H1 (cell line): ENCODE measurements at regions not wholly inside any gene's neighbourhood (a gene's known extent, or its start where the extent isn't known, plus 50 kb on each side); places are given as distances from the start of the nearest gene placed in this dataset.

Source experiments
- CTCF ChIA-PET: fragments of 300-600 bp; sonication (Branson Sonifier 250); formaldehyde crosslinking; loops from one replicate; lab custom pipeline; 2021; ENCODE audit not compliant: partially characterized antibody; lab: Charles Lee
- POLR2A ChIA-PET: fragments of 300-600 bp; sonication (Branson Sonifier 250); formaldehyde crosslinking; loops from one replicate; lab custom pipeline; 2021; ENCODE audit warnings: inconsistent platforms; ENCODE audit not compliant: partially characterized antibody; lab: Charles Lee
- DNase-seq, 2 experiments: peaks; one replicate each; pipeline versions ENCODE4 v3.0.0 to v3.0.0-alpha.2; 2010 to 2022; ENCODE audit warnings: low spot score in 2 of 2, low read depth in 1 of 2, mixed read lengths in 1 of 2
- FAIRE-seq: peaks from 2 replicates; lab custom pipeline; 2011; peaks lifted over from hg19 to GRCh38; lab: Jason Lieb, UNC
- H2AFZ ChIP-seq: 2 replicates; pipeline ENCODE4 v1.8.1; 2012; ENCODE audit warnings: low read length, inconsistent platforms
- H2AK5ac ChIP-seq: 2 replicates; pipeline ENCODE4 v1.6.1; 2013; ENCODE audit warnings: low read depth, low read length
- H2BK120ac ChIP-seq: replicated peaks from 2 replicates; pipeline ENCODE3; 2013; ENCODE audit warnings: low read depth, low read length, inconsistent platforms
- H2BK12ac ChIP-seq: 2 replicates; pipeline ENCODE4 v1.6.1; 2013; ENCODE audit warnings: low read depth, low read length
- H2BK15ac ChIP-seq: 2 replicates; pipeline ENCODE4 v1.6.1; 2013; ENCODE audit warnings: low read length
- H2BK20ac ChIP-seq: 2 replicates; pipeline ENCODE4 v1.6.1; 2013; ENCODE audit warnings: low read length
- H2BK5ac ChIP-seq: 2 replicates; pipeline ENCODE4 v1.6.1; 2013; ENCODE audit warnings: low read depth, low read length
- H3K14ac ChIP-seq: 2 replicates; pipeline ENCODE4 v1.6.1; 2013; ENCODE audit warnings: inconsistent platforms; ENCODE audit not compliant: insufficient read length
- H3K18ac ChIP-seq: 2 replicates; pipeline ENCODE4 v1.6.1; 2013; ENCODE audit warnings: low read length; ENCODE audit errors: extremely low read depth
- H3K23ac ChIP-seq: 2 replicates; pipeline ENCODE4 v1.6.1; 2013; ENCODE audit warnings: inconsistent platforms; ENCODE audit not compliant: insufficient read length
- H3K23me2 ChIP-seq: 2 replicates; pipeline ENCODE4 v1.6.1; 2013; ENCODE audit warnings: low read depth, low read length
- H3K27ac ChIP-seq: 2 replicates; pipeline ENCODE4 v1.6.1; 2011; ENCODE audit warnings: low read depth, low read length, inconsistent platforms
- H3K27me3 ChIP-seq, 4 experiments: replicated peaks in 1 of 4; 1 replicate in 1 of 4; 2 replicates in 3 of 4; pipeline versions ENCODE4 v1.6.1 to v1.8.1; 2011 to 2013; ENCODE audit warnings: low read length in 3 of 4, mild to moderate bottlenecking in 3 of 4, inconsistent platforms in 2 of 4, mixed read lengths in 2 of 4, moderate library complexity in 1 of 4; ENCODE audit not compliant: control insufficient read depth in 3 of 4, insufficient read depth in 3 of 4; ENCODE audit errors: extremely low read depth in 1 of 4
- H3K36me3 ChIP-seq, 4 experiments: 2 replicates each; pipeline versions ENCODE4 v1.6.1 to v1.8.1; 2011 to 2013; ENCODE audit warnings: mild to moderate bottlenecking in 4 of 4, low read length in 3 of 4, moderate library complexity in 2 of 4, control low read depth in 1 of 4, inconsistent platforms in 1 of 4; ENCODE audit not compliant: insufficient read depth in 4 of 4, control insufficient read depth in 2 of 4
- H3K4ac ChIP-seq: replicated peaks from 2 replicates; pipeline ENCODE3; 2013; ENCODE audit warnings: low read length, low read depth, mixed read lengths, inconsistent platforms; ENCODE audit not compliant: insufficient read length
- H3K4me1 ChIP-seq, 4 experiments: replicated peaks in 1 of 4; 1 replicate in 1 of 4; 2 replicates in 3 of 4; pipeline versions ENCODE4 v1.6.1 to v1.8.1; 2011 to 2013; ENCODE audit warnings: low read length in 3 of 4, inconsistent platforms in 2 of 4, mixed read lengths in 1 of 4; ENCODE audit not compliant: insufficient read depth in 4 of 4, control insufficient read depth in 3 of 4
- H3K4me2 ChIP-seq, 2 experiments: 2 replicates each; pipeline versions ENCODE4 v1.6.1 to v1.8.1; 2011 to 2013; ENCODE audit warnings: low read depth in 2 of 2, low read length in 2 of 2, control low read depth in 1 of 2, inconsistent platforms in 1 of 2, mild to moderate bottlenecking in 1 of 2; ENCODE audit not compliant: insufficient read depth in 1 of 2
- H3K4me3 ChIP-seq, 4 experiments: fragments of 200-600, 300-600 bp in 1 of 4; sonication (generic), shearing (Covaris generic), sonication (Bioruptor Twin) in 1 of 4; 2 replicates each; pipeline versions ENCODE4 v1.5.1 to v1.8.1; 2011 to 2016; ENCODE audit warnings: low read length in 4 of 4, low read depth in 3 of 4, control low read depth in 2 of 4, inconsistent platforms in 2 of 4, mild to moderate bottlenecking in 2 of 4, mixed read lengths in 1 of 4, moderate library complexity in 1 of 4; ENCODE audit not compliant: insufficient read depth in 2 of 4; ENCODE audit errors: extremely low read depth in 1 of 4
- H3K56ac ChIP-seq: replicated peaks from 2 replicates; pipeline ENCODE3; 2013; ENCODE audit warnings: low read depth, mild to moderate bottlenecking, mixed read lengths, low read length, inconsistent platforms; ENCODE audit not compliant: insufficient read length
- H3K79me1 ChIP-seq: 2 replicates; pipeline ENCODE4 v1.6.1; 2013; ENCODE audit warnings: low read depth, low read length, control low read depth
- H3K79me2 ChIP-seq, 2 experiments: 2 replicates each; pipeline versions ENCODE4 v1.6.1 to v1.8.1; 2012 to 2013; ENCODE audit warnings: low read length in 2 of 2, mild to moderate bottlenecking in 2 of 2, inconsistent platforms in 1 of 2; ENCODE audit not compliant: insufficient read depth in 2 of 2, control insufficient read depth in 1 of 2
- H3K9ac ChIP-seq, 4 experiments: replicated peaks in 1 of 4; 1 replicate in 1 of 4; 2 replicates in 3 of 4; pipeline versions ENCODE4 v1.6.1 to v1.8.1; 2011 to 2013; ENCODE audit warnings: low read depth in 3 of 4, low read length in 3 of 4, control low read depth in 2 of 4, mild to moderate bottlenecking in 2 of 4, moderate library complexity in 2 of 4, inconsistent platforms in 1 of 4; ENCODE audit errors: extremely low read depth in 1 of 4
- H3K9me3 ChIP-seq, 2 experiments: 2 replicates each; pipeline versions ENCODE4 v1.6.1 to v1.8.1; 2012 to 2013; ENCODE audit warnings: mild to moderate bottlenecking in 2 of 2, moderate library complexity in 2 of 2, control low read depth in 1 of 2, inconsistent platforms in 1 of 2, low read depth in 1 of 2, low read length in 1 of 2, mixed read lengths in 1 of 2; ENCODE audit not compliant: insufficient read depth in 2 of 2
- H4K20me1 ChIP-seq, 2 experiments: replicated peaks in 1 of 2; 2 replicates each; pipeline versions ENCODE3 to v1.8.1; 2011 to 2013; ENCODE audit warnings: inconsistent platforms in 2 of 2, low read length in 2 of 2, mild to moderate bottlenecking in 1 of 2; ENCODE audit not compliant: insufficient read depth in 2 of 2, control insufficient read depth in 1 of 2
- H4K5ac ChIP-seq: 2 replicates; pipeline ENCODE4 v1.6.1; 2013; ENCODE audit warnings: low read length, low read depth, mixed read lengths, inconsistent platforms; ENCODE audit not compliant: insufficient read length
- H4K8ac ChIP-seq: 2 replicates; pipeline ENCODE4 v1.8.0; 2013; ENCODE audit warnings: mild to moderate bottlenecking, moderate library complexity, low read length, inconsistent platforms; ENCODE audit not compliant: insufficient read depth; ENCODE audit errors: extremely low read depth
- H4K91ac ChIP-seq: replicated peaks from 2 replicates; pipeline ENCODE3; 2013; ENCODE audit warnings: low read length, mixed read lengths, inconsistent platforms; ENCODE audit not compliant: insufficient read length
- JUN ChIP-seq: IDR thresholded peaks from 2 replicates; pipeline ENCODE4 v1.6.1; 2011; ENCODE audit warnings: low read depth, mild to moderate bottlenecking, improper control_type of control experiment, low read length
- WGBS, 2 experiments: shearing (Covaris generic) in 1 of 2; methylation state at CpG; one replicate each; pipeline versions ENCODE4 v1.1.6 to v1.1.7; 2013 to 2015; ENCODE audit warnings: low lambda C conversion rate in 2 of 2, mixed read lengths in 2 of 2, inconsistent platforms in 1 of 2, low coverage in 1 of 2, missing lambda C conversion rate in 1 of 2; ENCODE audit not compliant: insufficient replicate concordance in 2 of 2, insufficient coverage in 1 of 2, insufficient read length in 1 of 2; ENCODE audit errors: extremely low coverage in 1 of 2, missing lambda C conversion rate in 1 of 2; 5-methylcytosine and 5-hydroxymethylcytosine counted together

DNA sequence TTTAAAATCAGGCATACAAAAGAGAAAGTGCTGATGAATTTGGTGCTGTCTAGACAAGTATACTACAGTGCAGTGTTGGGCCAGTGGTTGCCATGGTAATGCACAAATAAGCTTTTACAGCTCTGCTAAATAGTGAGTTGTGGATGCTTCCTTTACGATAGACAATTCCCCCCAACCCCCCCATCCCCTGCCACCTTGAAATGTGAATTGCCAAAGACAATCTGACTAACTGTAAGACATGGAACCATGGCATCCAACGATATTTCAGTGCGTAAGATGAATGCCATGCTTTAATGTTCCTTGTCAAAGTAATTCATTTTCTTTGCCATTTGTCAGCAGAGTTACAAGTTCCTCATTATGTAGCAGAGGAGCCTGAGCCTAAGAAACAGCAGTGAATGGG, 91.5 kb upstream of the NREP start:
- H2AK5ac ChIP-seq = no peak overlapping the region
- no peak overlapping the region for H4K91ac ChIP-seq
- no peaks in the 10 kb centered on the region for H3K79me2 ChIP-seq
- H3K14ac ChIP-seq = no peak overlapping the region
- no peak overlapping the region for H4K8ac ChIP-seq
- no peak overlapping the region for H3K18ac ChIP-seq
- H3K27me3 ChIP-seq = no peaks in the 10 kb centered on the region
- no peak overlapping the region for H3K23ac ChIP-seq
- no peaks in the 10 kb centered on the region for H3K4me1 ChIP-seq
- no peak overlapping the region for H2AFZ ChIP-seq
- no peak overlapping the region for H2BK12ac ChIP-seq
- no peak overlapping the region for H3K56ac ChIP-seq
- no peak overlapping the region for H3K4me2 ChIP-seq
- H3K27ac ChIP-seq = no peak overlapping the region
- DNase-seq (no peak), FAIRE-seq (no peak)
- WGBS, 2 experiments = 90% methylated on average over 3 of the region's 3 CpGs; no CpG with 5 or more reads in 1 of the 2 experiments
- ChIA-PET CTCF (interaction anchor here (1.0 to 1.3 kb wide), 2 partner anchors 8 to 16 kb away, joined by 3 to 6 read pairs; no protein-coding TSS in a partner anchor), POLR2A (no interaction called here)
- no peak overlapping the region for H2BK5ac ChIP-seq
- H2BK15ac ChIP-seq = no peak overlapping the region
- H3K4me3 ChIP-seq = no peak overlapping the region
- H2BK20ac ChIP-seq = no peak overlapping the region
- H4K5ac ChIP-seq = no peak overlapping the region
- no peak for TF ChIP-seq JUN
- H3K9me3 ChIP-seq = no peaks in the 10 kb centered on the region
- H3K4ac ChIP-seq = no peak overlapping the region
- no peaks in the 10 kb centered on the region for H3K23me2 ChIP-seq
- no peak overlapping the region for H2BK120ac ChIP-seq
- H3K9ac ChIP-seq = no peak overlapping the region
- no peaks in the 10 kb centered on the region for H3K79me1 ChIP-seq
- no peaks in the 10 kb centered on the region for H4K20me1 ChIP-seq
- H3K36me3 ChIP-seq = no peaks in the 10 kb centered on the region
